NB4 (cell line): ENCODE measurements at regions not wholly inside any gene's neighbourhood (a gene's known extent, or its start where the extent isn't known, plus 50 kb on each side); places are given as distances from the start of the nearest gene placed in this dataset.

ENCODE experiments used
- DNase-seq: peaks from one replicate; pipeline ENCODE4 v3.0.0; 2010; ENCODE audit warnings: low read depth
- H3K4me3 ChIP-seq: one replicate; pipeline ENCODE4 v1.5.1; 2011; ENCODE audit warnings: mild to moderate bottlenecking, low read depth, low read length, moderate library complexity
- MAX ChIP-seq: IDR thresholded peaks from 2 replicates; pipeline ENCODE4 v1.6.1; 2011; ENCODE audit warnings: low read depth, low read length
- MYC ChIP-seq: IDR thresholded peaks from 2 replicates; pipeline ENCODE4 v1.6.1; 2011; ENCODE audit warnings: low read depth, low read length
- POLR2A ChIP-seq: IDR thresholded peaks from 2 replicates; pipeline ENCODE4 v1.6.1; 2011; ENCODE audit warnings: mild to moderate bottlenecking; ENCODE audit not compliant: insufficient read length; ENCODE audit errors: extremely low read depth
- TF ChIP-seq, protein P1 (sequence below): IDR thresholded peaks from one replicate; pipeline ENCODE4 v1.5.1; 2012; ENCODE audit warnings: low read depth, low read length

DNA sequence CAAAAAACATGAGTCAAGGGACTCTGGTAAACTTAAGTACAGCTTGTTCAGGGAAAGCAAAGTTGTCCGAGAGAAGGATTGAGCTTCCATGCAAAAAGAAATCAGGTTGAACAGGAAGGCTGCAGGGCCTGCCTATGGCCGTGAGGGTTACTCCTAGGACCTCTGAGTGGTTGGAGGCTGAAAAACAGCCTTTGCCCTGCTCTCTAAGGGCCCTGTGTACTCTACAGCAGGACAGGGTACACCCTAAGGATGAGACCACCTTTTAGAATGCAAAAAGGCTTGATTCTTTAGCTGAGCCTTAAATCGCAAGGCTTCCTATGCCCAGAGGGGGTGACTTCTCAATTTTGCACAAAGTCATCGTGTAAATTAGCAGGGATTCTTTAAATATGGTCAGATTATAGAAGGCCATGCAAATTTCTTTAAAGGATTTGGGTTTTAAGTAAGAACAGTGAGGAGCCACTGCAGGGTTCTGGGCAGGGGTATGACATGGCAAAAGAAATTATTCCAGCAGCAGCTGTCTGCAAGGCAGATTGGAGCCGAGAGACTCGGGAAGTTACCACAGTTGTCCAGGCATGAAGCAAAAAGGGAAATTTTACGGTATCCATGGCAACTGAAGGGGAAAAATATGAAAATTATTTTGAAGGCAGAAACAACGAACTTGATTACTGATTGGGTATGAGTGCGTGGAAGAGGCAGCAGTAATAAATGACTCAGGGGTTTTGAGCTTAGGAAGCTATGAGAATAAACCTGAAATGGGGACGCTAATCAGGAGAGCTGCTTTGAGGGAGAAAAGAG lies 91.8 kb downstream of the FAM76B start:
- no peak overlapping the region for H3K4me3 ChIP-seq
- TF ChIP-seq MYC, result no peak
- no peak for TF ChIP-seq MAX
- TF ChIP-seq, protein P1, sequence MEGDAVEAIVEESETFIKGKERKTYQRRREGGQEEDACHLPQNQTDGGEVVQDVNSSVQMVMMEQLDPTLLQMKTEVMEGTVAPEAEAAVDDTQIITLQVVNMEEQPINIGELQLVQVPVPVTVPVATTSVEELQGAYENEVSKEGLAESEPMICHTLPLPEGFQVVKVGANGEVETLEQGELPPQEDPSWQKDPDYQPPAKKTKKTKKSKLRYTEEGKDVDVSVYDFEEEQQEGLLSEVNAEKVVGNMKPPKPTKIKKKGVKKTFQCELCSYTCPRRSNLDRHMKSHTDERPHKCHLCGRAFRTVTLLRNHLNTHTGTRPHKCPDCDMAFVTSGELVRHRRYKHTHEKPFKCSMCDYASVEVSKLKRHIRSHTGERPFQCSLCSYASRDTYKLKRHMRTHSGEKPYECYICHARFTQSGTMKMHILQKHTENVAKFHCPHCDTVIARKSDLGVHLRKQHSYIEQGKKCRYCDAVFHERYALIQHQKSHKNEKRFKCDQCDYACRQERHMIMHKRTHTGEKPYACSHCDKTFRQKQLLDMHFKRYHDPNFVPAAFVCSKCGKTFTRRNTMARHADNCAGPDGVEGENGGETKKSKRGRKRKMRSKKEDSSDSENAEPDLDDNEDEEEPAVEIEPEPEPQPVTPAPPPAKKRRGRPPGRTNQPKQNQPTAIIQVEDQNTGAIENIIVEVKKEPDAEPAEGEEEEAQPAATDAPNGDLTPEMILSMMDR, result no peak
- no peak for TF ChIP-seq POLR2A
- no peak for DNase-seq

- DNase-seq, result no peak
- TF ChIP-seq MAX (no peak), POLR2A (no peak), MYC (no peak)
- TF ChIP-seq, protein P1, result no peak
- H3K4me3 ChIP-seq, result no peak overlapping the region
These were observed 94.4 kb downstream of the FAM76B start for GRCh38 chr11:95695181-95695580.

GRCh38 chr11:95693298-95693697 lies 96.3 kb downstream of the FAM76B start:
- no peak for TF ChIP-seq MAX
- TF ChIP-seq, protein P1, result no peak
- no peak for TF ChIP-seq POLR2A
- TF ChIP-seq MYC, result no peak
- no peak overlapping the region for H3K4me3 ChIP-seq
- no peak for DNase-seq

DNA sequence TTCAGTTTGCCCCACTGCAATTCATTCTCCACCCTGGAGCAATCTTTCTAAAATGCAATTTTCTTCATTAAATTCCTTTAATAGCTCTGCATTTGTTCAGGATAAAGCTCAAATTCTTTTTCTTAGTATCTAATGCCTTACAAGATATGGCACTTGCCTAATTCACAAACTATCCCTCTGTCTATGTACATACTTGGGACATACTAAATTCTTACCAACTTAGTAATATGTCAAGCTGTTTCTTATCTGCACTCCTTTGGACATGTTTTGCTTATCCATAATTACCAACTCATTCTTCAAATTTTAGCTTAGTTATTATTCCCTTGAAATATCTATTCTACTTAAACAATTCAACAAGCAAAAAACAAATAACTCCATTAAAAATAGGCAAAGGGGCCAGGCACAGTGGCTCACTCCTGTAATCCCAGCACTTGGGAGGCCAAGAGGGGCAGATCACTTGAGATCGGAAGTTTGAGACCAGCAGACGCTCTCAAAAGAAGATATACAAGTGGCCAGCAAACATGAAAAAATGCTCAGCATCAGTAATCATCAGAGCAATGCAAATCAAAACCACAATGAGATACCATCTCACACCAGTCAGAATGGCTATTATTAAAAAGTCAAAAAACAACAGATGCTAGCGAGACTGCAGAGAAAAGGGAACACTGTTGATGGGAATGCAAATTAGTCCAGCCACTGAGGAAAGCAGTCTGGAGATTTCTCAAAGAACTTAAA lies 96.9 kb downstream of the FAM76B start:
- no peak for TF ChIP-seq MAX
- no peak for TF ChIP-seq MYC
- TF ChIP-seq, protein P1, result no peak
- no peak for TF ChIP-seq POLR2A

DNA sequence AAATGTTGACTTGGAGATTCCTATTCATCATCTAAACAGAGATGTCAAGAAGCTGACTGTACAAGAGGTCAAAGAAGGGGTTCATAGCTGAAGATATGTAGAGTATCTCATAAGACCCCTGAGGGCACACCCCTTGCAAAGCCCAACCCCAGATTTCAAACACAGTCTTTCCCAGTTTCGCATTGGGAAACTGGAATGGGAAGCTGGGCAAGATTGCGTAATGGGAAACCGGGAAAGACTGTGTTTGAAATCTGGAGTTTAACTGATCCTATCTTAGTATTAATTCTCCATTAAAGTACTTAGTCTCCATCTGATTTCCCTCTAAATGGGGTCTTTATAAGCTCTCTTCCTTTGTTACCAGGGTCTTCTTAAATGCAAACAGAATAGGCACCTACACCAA lies 99.5 kb downstream of the FAM76B start:
- TF ChIP-seq POLR2A (no peak), MYC (no peak), MAX (no peak)
- TF ChIP-seq, protein P1, result no peak

More for the DNA sequence above, 96.9 kb downstream of the FAM76B start:
- DNase-seq, result no peak
- H3K4me3 ChIP-seq, result no peak overlapping the region

More for the DNA sequence above, 99.5 kb downstream of the FAM76B start:
- DNase-seq, result no peak
- H3K4me3 ChIP-seq, result no peak overlapping the region
